ENCODE measurements at regions not wholly inside any gene's neighbourhood (a gene's known extent, or its start where the extent isn't known, plus 50 kb on each side); places are given as distances from the start of the nearest gene placed in this dataset.

DNA sequence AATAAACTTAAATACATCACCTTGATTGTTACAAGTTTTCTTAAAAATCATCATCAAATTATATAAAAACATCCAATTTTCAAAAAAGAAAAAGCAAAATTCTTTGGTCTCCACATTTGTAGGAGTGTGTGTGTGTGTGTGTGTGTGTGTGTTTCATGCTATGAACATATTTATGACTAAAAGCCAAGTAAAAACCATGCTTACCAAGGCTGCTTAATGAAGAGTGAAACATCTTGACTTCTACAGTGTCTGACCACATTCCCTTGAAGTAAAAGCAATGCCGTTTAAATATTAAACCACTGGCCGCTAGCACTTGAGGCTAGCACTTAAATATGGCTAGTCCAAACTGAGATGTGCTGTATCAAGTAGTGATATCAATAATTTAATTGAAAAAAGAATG, 549.1 kb upstream of the CCNG1 start:
- TF ChIP-seq EZH2 (IDR thresholded peaks at IDR 0.05; ENCODE audit: borderline replicate concordance, insufficient read depth, low read depth, low read length, poor library complexity, severe bottlenecking): no peak
- no peak for TF ChIP-seq CTCF (IDR thresholded peaks at IDR 0.05)

All from B cell (primary cell).